ENCODE measurements at regions not wholly inside any gene's neighbourhood (a gene's known extent, or its start where the extent isn't known, plus 50 kb on each side); places are given as distances from the start of the nearest gene placed in this dataset.

DNA sequence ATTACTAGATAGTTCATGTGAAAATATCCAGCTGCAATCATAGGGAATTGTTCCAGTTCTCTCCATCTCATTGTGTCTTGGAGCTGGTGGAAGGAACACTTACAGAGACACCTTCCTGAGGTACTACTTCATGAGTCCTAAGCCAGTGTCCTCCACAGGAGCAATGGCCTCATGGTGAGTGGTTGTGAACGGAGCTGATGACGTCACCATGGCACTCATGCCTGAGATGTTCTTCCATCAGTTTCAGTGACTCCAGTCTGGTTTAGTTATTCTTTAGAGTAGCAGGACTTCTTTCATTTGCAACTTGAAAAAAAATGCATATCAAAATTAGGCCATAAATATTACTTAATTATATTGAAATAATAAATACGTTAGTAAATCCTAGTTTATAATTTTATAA lies 418.6 kb downstream of the ZNF521 start:
- DNase-seq (ENCODE audit: low spot score), result no peak
- FAIRE-seq, result no peak

DNA sequence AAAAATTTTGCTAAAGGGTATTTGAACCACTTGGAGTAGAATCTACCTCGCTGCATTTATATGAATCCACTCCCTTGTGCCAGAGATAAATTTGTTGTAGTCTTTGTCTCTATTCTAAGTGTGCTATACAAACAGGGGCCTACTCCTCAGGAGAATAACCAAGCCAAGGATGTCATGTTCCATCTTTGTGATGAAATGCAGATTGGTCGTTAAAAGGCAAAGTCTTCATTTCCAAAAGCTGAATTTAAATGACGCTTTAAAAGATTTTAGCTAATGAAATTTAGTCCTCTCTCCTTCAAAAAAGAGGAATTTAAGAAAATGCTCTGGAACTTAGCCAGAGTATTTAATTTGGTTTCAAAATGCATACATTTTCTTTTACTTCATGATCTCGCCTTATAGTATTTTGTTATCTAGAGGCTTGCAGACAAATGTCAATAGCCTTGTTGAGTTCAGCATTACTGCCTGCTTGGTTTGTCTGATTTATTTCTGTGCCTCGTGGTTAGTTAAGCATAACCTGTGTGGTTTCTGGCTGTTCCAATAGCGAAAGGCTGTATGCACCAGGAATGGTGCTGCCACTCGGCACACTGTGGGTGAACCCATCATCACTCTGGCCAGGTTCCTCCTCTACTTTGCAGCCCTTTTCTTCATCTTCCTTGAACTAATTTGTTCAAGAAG lies 417.6 kb downstream of the ZNF521 start:
- DNase-seq (ENCODE audit: low spot score), result no peak

DNA sequence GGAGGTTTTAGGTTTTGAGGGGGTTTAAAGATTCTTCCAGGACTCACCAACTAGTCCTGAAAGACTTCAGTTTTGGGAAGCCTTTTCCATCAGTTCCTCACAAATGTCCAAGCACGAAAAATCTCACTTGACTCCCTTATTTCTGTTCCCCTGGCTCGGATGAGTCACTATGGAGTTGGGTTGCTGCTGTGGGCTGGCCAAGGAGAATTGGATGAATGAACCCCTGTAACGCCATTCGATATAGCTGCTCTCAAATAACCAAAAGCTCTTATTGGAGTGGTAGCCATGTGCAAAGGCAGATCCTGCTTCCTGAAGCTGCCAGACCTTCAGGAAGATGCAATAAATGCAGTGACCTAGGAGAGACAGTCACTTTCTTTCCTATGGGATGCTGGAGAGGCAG lies 417.0 kb downstream of the ZNF521 start:
- DNase-seq (ENCODE audit: low spot score) (no peak), FAIRE-seq (no peak)

More for the DNA sequence above, 417.6 kb downstream of the ZNF521 start:
- FAIRE-seq, result no peak

DNA sequence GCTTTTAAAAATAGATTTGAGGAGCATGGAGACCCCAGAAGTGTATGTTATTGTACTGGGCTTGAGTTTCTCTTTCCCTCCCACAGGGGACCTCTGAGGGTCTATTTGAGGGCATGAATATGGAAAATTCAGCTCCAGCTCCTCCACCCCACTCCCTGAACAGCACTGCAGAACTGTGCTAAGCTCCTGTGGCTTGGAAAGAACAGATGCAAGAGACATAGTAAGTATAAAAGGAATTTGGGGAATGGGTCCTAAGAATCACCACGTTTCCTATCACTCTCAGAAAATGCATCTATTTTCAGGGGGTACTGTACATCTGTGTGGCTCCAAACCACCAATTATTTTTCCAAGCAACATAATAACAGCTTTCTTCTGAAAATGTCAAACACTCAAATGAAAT lies 416.1 kb downstream of the ZNF521 start:
- DNase-seq (ENCODE audit: low spot score) (no peak), FAIRE-seq (no peak)

- FAIRE-seq, result no peak
- no peak for DNase-seq (ENCODE audit: low spot score)
Observed at GRCh38 chr18:24936691-24937090, 415.3 kb downstream of the ZNF521 start.

DNA sequence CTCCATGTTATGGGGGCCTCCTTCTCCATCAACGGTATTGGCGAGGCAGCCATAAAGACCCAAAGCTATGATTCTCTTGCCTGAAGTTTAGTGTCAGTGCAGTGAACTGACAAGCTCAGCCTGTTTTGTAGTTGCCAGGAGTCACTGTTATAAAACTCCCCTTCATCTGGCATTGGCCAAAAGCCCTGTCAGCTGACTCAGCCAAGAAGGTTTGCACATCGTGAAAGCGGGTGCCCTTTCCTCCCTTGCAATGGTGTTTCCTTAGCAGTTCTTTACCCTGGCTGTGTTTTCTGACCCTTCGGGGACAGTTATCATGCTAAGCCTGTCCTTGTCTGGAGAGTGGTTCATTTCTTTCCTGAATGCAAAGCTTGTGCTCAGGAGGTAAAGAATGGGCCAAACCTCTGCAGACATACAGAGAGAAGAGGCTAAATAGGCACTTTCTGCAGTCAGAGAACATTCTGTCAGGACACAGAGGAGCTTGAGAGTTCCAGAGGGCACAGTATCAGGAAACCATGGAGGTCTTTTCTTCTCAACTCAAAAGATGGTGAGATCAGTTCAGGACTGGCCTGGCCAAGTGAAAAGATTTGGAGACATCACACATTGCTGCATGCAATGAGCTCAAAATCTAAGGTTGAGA lies 414.2 kb downstream of the ZNF521 start:
- no peak for FAIRE-seq
- no peak for DNase-seq (ENCODE audit: low spot score)

DNA sequence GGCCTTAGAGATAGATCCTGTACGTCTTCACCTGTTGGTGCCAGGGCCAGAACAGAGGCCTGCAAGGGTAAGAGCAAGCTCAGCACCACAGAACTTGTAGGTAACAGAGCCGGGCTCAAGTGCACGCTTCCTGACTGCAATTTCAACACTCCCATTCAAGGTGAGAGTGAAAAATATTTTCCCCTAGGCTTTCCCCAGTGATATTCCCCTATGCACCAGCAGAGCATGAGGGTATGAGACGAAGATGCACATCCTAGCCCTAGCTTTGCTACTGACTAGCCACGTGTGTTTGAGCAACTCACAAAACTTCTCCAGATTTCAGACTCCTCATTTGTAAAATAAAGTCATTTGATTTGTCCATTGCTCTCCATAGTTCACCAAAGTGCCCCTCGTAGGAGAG lies 411.6 kb downstream of the ZNF521 start:
- no peak for FAIRE-seq

GRCh38 chr18:24941174-24941951 lies 410.6 kb downstream of the ZNF521 start:
- FAIRE-seq, result no peak

More for the DNA sequence above, 411.6 kb downstream of the ZNF521 start:
- no peak for DNase-seq (ENCODE audit: low spot score)

DNA sequence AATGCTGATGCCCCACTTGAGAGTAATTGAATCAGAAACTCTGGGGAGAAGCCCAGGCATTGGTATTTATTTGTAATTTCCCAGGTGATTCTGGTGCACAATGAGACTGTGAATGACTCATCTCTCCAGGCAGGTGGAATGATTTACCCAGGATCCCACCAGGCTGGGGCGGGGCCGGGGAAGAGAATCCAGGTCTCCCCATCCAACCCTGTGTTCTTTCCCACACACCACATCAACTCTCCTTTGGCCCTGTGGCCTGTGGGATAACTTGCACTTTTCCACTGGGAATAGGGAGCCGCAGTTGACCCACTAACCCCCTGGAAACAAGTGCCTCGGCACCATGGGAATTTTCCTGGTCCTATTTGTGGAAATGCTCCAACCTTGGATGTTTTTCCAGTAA lies 409.8 kb downstream of the ZNF521 start:
- no peak for DNase-seq (ENCODE audit: low spot score)
- FAIRE-seq, result no peak

More at GRCh38 chr18:24941174-24941951, 410.6 kb downstream of the ZNF521 start:
- DNase-seq (ENCODE audit: low spot score), result no peak

DNA sequence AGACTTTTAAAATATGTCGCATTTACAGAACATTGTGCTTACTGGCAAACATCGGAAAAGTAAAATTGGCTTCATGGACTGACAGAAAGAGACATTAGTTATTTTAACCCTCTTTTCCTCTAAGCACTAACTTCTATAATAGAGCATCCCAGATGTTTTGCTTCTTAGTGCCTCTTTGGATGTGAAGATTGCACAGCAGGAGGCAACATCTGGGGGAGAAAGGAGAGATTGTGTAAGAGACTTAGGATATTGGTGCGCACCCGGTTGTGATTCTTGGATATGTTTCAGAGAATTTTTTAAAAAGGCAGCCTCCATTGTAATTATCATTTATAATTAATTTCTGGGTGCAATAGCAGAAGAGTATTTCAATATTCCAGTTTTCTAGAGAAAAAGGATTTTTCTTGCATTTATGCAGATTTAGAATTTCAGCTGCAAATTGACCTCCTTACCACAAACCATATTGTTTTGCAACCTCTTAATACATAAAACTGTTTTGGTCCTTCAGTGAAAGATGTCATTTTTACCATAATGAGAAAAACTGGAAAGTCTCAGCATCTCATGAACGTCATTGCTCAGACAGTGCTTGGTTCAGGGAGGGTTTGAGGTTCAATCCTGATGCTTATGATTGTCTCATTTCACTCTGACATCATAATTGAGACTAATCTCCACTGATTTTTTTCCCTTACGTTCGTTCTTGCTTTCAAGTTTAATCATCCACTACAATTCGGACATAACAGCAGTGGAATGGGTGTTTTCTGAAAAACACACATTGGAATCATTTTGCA lies 404.3 kb downstream of the ZNF521 start:
- DNase-seq (ENCODE audit: low spot score) (no peak), FAIRE-seq (no peak)

DNA sequence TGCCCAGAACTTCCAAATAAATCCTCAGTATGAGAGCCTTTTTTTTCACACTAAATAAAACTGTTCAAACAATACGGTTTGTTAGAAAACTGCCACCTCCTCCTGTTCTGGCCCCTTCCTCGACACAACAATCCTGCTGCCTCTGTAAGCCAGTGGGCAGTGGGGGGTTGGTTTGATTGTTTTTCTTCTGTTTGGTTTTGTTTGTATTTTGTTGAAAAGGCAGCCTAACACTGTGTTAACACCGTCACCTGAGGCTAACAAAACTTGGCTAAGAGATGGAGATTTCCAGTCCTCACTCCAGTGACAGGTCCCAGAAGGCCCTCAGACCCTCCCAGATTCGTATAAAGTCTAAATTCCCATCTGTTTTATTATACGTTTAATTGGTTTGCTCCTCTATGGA lies 402.1 kb downstream of the ZNF521 start:
- FAIRE-seq (no peak), DNase-seq (ENCODE audit: low spot score) (no peak)

DNA sequence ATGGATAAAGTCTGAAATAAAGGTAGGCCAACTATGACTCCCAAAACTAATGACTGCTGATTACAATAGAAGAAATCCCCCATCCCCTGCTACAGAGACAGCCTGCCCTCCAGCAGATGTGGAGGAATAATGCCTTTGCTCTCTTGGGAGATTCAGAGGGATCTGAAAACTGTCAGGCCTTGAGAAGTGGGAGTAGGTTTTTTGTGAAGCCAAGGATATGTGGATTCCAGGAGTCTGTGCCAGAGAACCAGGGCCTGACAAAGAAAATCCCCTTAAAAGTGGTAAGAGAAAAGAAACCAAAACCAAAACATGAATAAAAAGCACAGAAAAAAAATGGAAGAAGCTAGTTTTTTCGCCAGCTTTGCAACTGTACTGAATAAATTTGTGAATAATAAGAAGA lies 397.6 kb downstream of the ZNF521 start:
- DNase-seq (ENCODE audit: low spot score) (no peak), FAIRE-seq (no peak)

DNA sequence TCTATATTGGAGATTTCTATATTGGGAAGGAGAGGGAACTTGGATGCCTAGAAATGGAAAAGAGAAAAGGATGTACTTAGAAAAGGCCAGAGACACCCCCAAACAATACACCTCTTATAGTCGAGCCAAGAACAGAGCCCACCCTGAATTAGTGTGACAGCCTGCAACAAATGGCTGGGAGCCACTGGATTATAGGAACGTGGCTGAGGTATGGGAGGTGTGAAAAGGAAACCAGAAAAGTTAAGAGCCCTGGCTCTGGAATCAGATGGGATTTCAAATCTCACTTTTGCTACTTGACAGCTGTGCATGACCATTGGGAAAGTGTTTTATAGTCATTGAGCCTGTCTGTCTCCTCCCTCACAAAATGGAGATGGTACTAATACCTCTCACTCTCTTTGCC lies 394.0 kb downstream of the ZNF521 start:
- FAIRE-seq (no peak), DNase-seq (ENCODE audit: low spot score) (no peak)

- DNase-seq (ENCODE audit: low spot score) (no peak), FAIRE-seq (no peak)
Observed at GRCh38 chr18:24959051-24959476, 392.9 kb downstream of the ZNF521 start.

GRCh38 chr18:24964216-24964615 lies 387.8 kb downstream of the ZNF521 start:
- FAIRE-seq, result no peak

DNA sequence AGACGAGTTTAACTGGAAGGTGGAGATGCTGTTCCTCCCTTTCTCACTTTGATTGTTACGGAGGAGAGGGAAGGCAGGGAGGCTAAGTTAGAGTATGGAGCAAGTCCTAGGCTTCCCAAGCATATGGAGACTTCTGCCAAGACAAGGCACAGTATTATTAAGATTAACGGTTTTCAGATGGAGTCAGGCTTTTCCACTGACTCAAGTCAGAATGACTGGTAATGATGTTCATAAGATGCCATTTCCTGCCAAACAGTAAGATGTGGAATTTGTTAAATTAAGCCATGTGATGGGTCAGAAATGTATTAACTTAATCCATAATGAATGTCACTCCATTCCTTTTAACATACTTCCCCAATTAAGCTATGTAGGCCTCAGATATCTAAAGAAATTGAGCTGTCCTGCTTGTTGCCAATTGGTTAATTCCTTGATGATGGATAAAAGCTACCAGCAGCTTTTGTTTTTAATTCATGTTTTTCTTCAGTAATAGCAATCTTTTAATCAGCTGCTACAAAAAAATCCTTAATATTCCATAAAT lies 383.7 kb downstream of the ZNF521 start:
- FAIRE-seq (no peak), DNase-seq (ENCODE audit: low spot score) (no peak)

More at GRCh38 chr18:24964216-24964615, 387.8 kb downstream of the ZNF521 start:
- no peak for DNase-seq (ENCODE audit: low spot score)

DNA sequence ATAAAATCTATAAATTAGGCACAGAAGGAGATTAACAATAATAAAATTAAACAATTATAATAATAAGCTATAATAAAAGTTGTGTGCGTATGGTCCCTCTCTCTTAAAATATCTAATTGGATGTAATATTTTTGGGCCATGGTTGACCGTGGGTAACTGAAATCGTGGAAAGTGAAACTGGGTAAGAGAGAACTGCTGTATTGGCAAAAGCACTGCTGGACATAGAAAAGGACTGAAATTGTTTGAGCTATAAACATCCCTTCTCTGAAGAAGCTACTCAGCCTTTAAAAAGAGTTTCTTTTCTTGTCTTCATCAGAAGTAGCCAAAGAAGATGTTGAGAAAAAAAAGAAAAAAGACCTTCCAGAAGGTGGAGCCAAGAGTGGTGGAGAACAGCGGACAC lies 379.4 kb downstream of the ZNF521 start:
- no peak for DNase-seq (ENCODE audit: low spot score)
- no peak for FAIRE-seq

GRCh38 chr18:24974431-24974830 lies 377.5 kb downstream of the ZNF521 start:
- FAIRE-seq, result no peak
- DNase-seq (ENCODE audit: low spot score), result no peak

- FAIRE-seq, result no peak
- DNase-seq (ENCODE audit: low spot score), result no peak
Observed at GRCh38 chr18:24975496-24976372, 376.2 kb downstream of the ZNF521 start.

DNA sequence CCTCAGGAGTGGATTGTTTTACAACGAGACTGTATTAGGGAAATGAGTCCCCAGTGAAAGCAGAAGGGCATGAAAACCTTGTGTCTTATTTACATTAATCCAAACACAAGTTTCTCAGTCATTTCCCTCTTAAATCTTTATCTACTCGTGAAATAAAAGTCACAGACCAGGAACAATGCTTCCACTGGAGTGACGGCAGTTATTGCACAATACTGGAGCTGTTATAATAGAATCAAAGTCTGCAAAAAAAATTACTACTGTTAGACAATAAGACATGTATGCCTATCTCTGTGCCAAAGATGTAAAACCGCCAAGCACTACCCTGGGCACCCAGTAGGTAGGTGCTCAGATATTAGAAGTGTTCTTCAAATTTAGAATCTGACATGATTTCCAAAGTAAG lies 375.5 kb downstream of the ZNF521 start:
- DNase-seq (ENCODE audit: low spot score), result no peak
- FAIRE-seq, result no peak
